RWPE2 (cell line): ENCODE measurements at regions not wholly inside any gene's neighbourhood (a gene's known extent, or its start where the extent isn't known, plus 50 kb on each side); places are given as distances from the start of the nearest gene placed in this dataset.

Experiments
- ATAC-seq: fragments of 200-7000 bp; cut with Tn5 transposase; 3 replicates; pipeline ENCODE4 v1.9.1; 2021; ENCODE audit warnings: low read depth
- DNase-seq: peaks from one replicate; pipeline ENCODE4 v3.0.0-alpha.2; 2020; ENCODE audit warnings: low spot score
- H3K27ac ChIP-seq: fragments of 450-650 bp; 2 replicates; pipeline ENCODE4 v1.5.1; 2017; ENCODE audit warnings: mild to moderate bottlenecking; ENCODE audit not compliant: poor library complexity, severe bottlenecking
- H3K27me3 ChIP-seq: fragments of 250-450 bp; sonication (Bioruptor Pico); 2 replicates; pipeline ENCODE4 v1.5.1; 2021; ENCODE audit warnings: mild to moderate bottlenecking, moderate library complexity; ENCODE audit not compliant: insufficient read depth, poor library complexity, severe bottlenecking
- H3K36me3 ChIP-seq: fragments of 250-450 bp; sonication (Bioruptor Pico); 2 replicates; pipeline ENCODE4 v1.5.1; 2020; ENCODE audit warnings: low read depth, mild to moderate bottlenecking, moderate library complexity
- H3K4me1 ChIP-seq: fragments of 250-450 bp; sonication (Bioruptor Pico); 2 replicates; pipeline ENCODE4 v1.5.1; 2021; ENCODE audit warnings: mild to moderate bottlenecking, moderate library complexity; ENCODE audit not compliant: insufficient read depth, poor library complexity, severe bottlenecking
- H3K4me3 ChIP-seq: fragments of 250-450 bp; sonication (Bioruptor Pico); 2 replicates; pipeline ENCODE4 v1.5.1; 2021; ENCODE audit warnings: mild to moderate bottlenecking, moderate library complexity; ENCODE audit not compliant: severe bottlenecking
- H3K9me3 ChIP-seq: fragments of 250-450 bp; sonication (Bioruptor Pico); 2 replicates; pipeline ENCODE4 v1.5.1; 2021; ENCODE audit warnings: mild to moderate bottlenecking, moderate library complexity; ENCODE audit not compliant: severe bottlenecking
- CTCF ChIP-seq: fragments of 450-650 bp; IDR thresholded peaks from one replicate; pipeline ENCODE4 v1.5.1; 2017; ENCODE audit warnings: mild to moderate bottlenecking, moderate library complexity; ENCODE audit not compliant: poor library complexity, severe bottlenecking

DNA sequence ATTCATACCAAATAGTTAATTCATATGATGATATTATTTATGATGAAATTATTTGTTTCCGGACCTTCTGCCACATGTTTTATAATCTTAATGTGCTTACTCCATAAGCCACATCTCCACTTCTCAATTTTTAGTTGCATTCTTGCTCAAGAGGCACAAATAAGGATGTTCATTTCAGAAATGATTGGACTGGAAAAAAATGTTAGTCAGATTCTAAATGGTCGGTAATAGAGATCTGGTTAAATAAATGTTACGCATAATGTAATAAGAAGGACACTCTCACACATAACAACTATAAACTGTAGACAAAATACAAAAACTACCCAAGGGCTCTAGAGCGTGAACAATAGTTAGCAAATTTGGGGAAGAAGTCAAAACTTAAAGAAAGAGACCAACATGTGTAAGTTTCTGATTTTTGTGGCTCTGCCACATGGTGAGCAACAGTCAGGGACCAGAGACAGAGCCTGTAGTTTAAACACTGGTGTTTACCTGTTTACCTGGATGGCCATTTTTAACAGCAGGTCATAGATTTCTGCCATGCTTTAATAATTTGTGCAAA, 554.3 kb upstream of the CLINT1 start:
- no peak for DNase-seq
- no peaks in the 10 kb centered on the region for H3K9me3 ChIP-seq
- H3K27me3 ChIP-seq = no peaks in the 10 kb centered on the region
- no peak for ATAC-seq
- H3K4me1 ChIP-seq = peaks cover 20% of the 10 kb centered on the region
- no peak for TF ChIP-seq CTCF
- no peaks in the 10 kb centered on the region for H3K36me3 ChIP-seq
- no peak overlapping the region for H3K4me3 ChIP-seq
- H3K27ac ChIP-seq = no peak overlapping the region

GRCh38 chr5:158410976-158411375, 552.0 kb upstream of the CLINT1 start:
- no peak overlapping the region for H3K27ac ChIP-seq
- no peak for ATAC-seq
- DNase-seq = no peak
- no peaks in the 10 kb centered on the region for H3K36me3 ChIP-seq
- no peak overlapping the region for H3K4me3 ChIP-seq
- no peaks in the 10 kb centered on the region for H3K9me3 ChIP-seq
- peaks cover 36% of the 10 kb centered on the region for H3K4me1 ChIP-seq
- no peak for TF ChIP-seq CTCF
- no peaks in the 10 kb centered on the region for H3K27me3 ChIP-seq

- DNase-seq (no peak), ATAC-seq (no peak)
- Histone ChIP-seq H3K27ac (no peak overlapping the region), H3K4me3 (no peak overlapping the region), H3K27me3 (no peaks in the 10 kb centered on the region), H3K9me3 (no peaks in the 10 kb centered on the region), H3K36me3 (no peaks in the 10 kb centered on the region), H3K4me1 (peaks cover 23% of the 10 kb centered on the region)
- TF ChIP-seq CTCF = no peak
These were observed 550.6 kb upstream of the CLINT1 start for GRCh38 chr5:158409507-158409906.

GRCh38 chr5:158407824-158408195, 548.9 kb upstream of the CLINT1 start:
- no peak for ATAC-seq
- Histone ChIP-seq H3K27me3 (no peaks in the 10 kb centered on the region), H3K36me3 (no peaks in the 10 kb centered on the region), H3K4me1 (peaks cover 15% of the 10 kb centered on the region), H3K9me3 (no peaks in the 10 kb centered on the region), H3K27ac (peak overlapping the region; percentile 63), H3K4me3 (no peak overlapping the region)
- DNase-seq = no peak
- TF ChIP-seq CTCF = no peak

DNA sequence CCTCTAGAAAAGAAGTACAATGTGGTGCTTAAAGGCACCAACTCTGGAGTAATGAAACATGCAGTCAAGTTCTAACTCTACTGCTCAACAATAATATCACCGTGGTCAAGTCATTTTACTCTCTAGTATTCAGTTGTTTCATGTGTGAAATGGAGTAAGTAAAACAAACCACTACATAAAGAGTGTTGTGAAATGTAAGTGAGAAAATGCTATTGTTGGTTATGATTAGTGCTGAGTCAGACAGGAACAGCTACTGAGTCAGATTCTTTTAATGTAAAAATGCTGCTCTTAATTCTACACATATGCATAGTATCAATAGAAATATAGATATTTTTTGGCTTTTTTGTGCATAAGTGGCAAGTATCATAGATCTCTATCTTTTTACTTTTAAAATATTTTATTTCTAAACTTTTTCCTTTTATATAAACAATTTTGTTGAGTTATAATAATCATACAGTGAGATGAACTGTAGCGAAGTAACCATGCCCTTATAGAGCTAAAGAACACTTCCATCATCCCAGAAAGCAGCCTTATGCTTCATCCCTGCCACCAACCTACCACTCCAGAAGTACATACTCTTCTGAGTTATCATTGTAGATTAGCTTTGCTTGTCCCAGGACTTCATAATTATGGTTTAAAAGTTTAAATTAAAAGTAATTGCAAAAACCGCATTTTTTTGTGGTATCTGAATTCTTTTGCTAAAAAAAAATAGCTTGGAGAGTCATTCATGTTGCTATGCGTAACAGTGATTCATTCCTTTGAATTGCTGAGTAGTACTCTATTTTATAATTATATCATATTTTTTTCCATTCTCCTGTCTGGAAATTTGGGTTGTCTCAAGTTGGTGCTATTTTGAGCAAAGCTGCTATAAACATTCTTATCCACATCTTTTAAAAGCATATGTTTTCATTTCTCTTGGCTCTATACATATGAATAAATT, 548.2 kb upstream of the CLINT1 start:
- H3K36me3 ChIP-seq = no peaks in the 10 kb centered on the region
- DNase-seq (no peak), ATAC-seq (peak; percentile 94)
- no peaks in the 10 kb centered on the region for H3K9me3 ChIP-seq
- H3K4me1 ChIP-seq = peaks cover 15% of the 10 kb centered on the region
- no peaks in the 10 kb centered on the region for H3K27me3 ChIP-seq
- peak overlapping the region; percentile 63 for H3K27ac ChIP-seq
- TF ChIP-seq CTCF = no peak
- H3K4me3 ChIP-seq = no peak overlapping the region
